Ishikawa (cell line): ENCODE measurements at regions not wholly inside any gene's neighbourhood (a gene's known extent, or its start where the extent isn't known, plus 50 kb on each side); places are given as distances from the start of the nearest gene placed in this dataset.

Experiments
- CEBPB ChIP-seq: IDR thresholded peaks from 2 replicates; pipeline ENCODE4 v1.6.1; 2012
- CREB1 ChIP-seq: IDR thresholded peaks from 2 replicates; pipeline ENCODE4 v1.6.1; 2012; ENCODE audit warnings: low read depth
- EGR1 ChIP-seq: IDR thresholded peaks from 2 replicates; pipeline ENCODE4 v1.6.1; 2012
- EP300 ChIP-seq: IDR thresholded peaks from 2 replicates; pipeline ENCODE4 v1.6.1; 2012; ENCODE audit warnings: borderline replicate concordance
- FOXM1 ChIP-seq: IDR thresholded peaks from 2 replicates; pipeline ENCODE4 v1.6.1; 2012; ENCODE audit warnings: low read depth, borderline replicate concordance
- MAX ChIP-seq: IDR thresholded peaks from 2 replicates; pipeline ENCODE4 v1.6.1; 2012
- NFIC ChIP-seq: IDR thresholded peaks from 2 replicates; pipeline ENCODE4 v1.6.1; 2012
- RAD21 ChIP-seq: IDR thresholded peaks from 2 replicates; pipeline ENCODE4 v1.6.1; 2012; ENCODE audit warnings: low read depth
- REST ChIP-seq: IDR thresholded peaks from 2 replicates; pipeline ENCODE4 v1.6.1; 2012; ENCODE audit warnings: low read depth, mild to moderate bottlenecking
- TAF1 ChIP-seq: IDR thresholded peaks from 2 replicates; pipeline ENCODE4 v1.6.1; 2012; ENCODE audit warnings: low read depth, mild to moderate bottlenecking
- TCF12 ChIP-seq: IDR thresholded peaks from 2 replicates; pipeline ENCODE4 v1.6.1; 2012; ENCODE audit warnings: low read depth
- TEAD4 ChIP-seq: IDR thresholded peaks from 2 replicates; pipeline ENCODE4 v1.6.1; 2012
- YY1 ChIP-seq: IDR thresholded peaks from 2 replicates; pipeline ENCODE4 v1.6.1; 2012; ENCODE audit warnings: low read depth
- ZBTB7A ChIP-seq: IDR thresholded peaks from 2 replicates; pipeline ENCODE4 v1.6.1; 2012; ENCODE audit warnings: low read depth
- TF ChIP-seq, protein P1 (sequence below): IDR thresholded peaks from 2 replicates; pipeline ENCODE4 v1.6.1; 2012

GRCh38 chr2:51844596-51844995, 812.7 kb upstream of the NRXN1 start:
- no peak for TF ChIP-seq ZBTB7A
- no peak for TF ChIP-seq FOXM1
- no peak for TF ChIP-seq TEAD4
- TF ChIP-seq CREB1 = no peak
- no peak for TF ChIP-seq TAF1

- TF ChIP-seq TCF12 (no peak), ZBTB7A (no peak), CEBPB (no peak), FOXM1 (no peak), MAX (no peak), NFIC (no peak)
Measured at GRCh38 chr2:51829477-51829876, 797.5 kb upstream of the NRXN1 start.

DNA sequence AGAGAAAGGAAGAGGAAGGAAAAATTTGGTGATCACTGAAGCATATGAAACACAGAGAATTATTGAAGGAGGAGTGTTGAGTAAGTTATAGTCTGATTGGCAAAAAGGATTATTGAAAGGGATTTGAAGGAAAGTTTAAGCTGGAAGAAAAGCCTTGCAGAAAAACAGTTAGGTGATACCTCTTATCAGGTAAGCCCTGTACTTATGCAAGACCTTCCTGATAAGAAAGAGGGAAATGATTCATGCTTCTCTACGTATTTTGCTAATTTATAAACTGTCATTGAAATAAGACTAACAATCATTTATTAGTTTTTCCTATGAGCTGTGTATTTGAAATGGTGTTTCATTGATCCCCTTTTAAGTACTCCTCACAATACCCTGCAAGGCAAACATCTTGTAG, 793.9 kb upstream of the NRXN1 start:
- TF ChIP-seq TAF1 = no peak
- TF ChIP-seq EGR1 = no peak
- no peak for TF ChIP-seq EP300
- TF ChIP-seq TEAD4 = no peak
- TF ChIP-seq RAD21 = no peak
- no peak for TF ChIP-seq YY1
- no peak for TF ChIP-seq ZBTB7A
- no peak for TF ChIP-seq FOXM1
- no peak for TF ChIP-seq MAX
- TF ChIP-seq TCF12 = no peak
- no peak for TF ChIP-seq REST

GRCh38 chr2:51813247-51813646, 781.3 kb upstream of the NRXN1 start:
- TF ChIP-seq YY1 (no peak), TCF12 (no peak), EP300 (no peak)

DNA sequence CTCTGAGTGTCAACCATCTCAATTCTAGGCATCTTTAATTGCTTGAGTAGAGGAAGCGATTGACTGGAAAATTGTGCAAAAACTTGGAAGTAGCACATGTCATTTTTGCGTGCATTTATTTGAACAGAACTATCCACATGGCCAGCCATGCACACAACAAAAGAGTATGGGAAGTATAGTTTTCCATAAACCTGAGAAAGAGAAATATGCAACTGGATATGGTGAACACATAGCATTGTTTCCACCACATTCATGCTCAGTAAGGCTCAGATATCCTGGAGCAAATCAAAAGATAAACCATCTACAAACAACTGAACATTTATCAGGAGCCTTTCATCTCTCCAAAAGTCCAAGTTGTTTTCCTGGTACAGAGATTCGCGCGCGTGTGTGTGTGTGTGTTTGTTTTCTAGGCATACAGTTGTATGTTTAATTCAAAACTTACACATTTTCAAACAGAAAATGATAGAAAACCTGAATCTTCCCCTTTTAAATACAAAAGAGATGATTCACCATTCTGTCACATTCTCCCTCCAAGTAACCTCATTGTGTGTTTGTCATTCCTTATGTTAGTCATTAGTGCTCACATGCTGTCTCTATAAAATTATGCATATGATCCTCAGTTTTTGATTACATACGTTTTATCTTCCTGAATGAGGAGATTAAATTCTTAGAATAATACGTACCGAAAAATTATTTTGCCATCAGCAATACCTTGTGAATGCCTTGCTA, 780.4 kb upstream of the NRXN1 start:
- no peak for TF ChIP-seq REST
- TF ChIP-seq CEBPB = 0 out of 2 replicates have a peak, but pooled peaks have one; percentile 35
- TF ChIP-seq CREB1 = no peak
- no peak for TF ChIP-seq FOXM1
- TF ChIP-seq MAX = peak; percentile 31; the same call in 1 of the 2 replicates
- no peak for TF ChIP-seq TAF1
- TF ChIP-seq YY1 = no peak
- no peak for TF ChIP-seq TEAD4
- no peak for TF ChIP-seq RAD21
- no peak for TF ChIP-seq EGR1
- peak; percentile 63 for TF ChIP-seq EP300
- TF ChIP-seq, protein P1, sequence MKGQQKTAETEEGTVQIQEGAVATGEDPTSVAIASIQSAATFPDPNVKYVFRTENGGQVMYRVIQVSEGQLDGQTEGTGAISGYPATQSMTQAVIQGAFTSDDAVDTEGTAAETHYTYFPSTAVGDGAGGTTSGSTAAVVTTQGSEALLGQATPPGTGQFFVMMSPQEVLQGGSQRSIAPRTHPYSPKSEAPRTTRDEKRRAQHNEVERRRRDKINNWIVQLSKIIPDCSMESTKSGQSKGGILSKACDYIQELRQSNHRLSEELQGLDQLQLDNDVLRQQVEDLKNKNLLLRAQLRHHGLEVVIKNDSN = no peak
- TF ChIP-seq NFIC = no peak
- TF ChIP-seq ZBTB7A = no peak

GRCh38 chr2:51810197-51810596, 778.3 kb upstream of the NRXN1 start:
- TF ChIP-seq FOXM1 (no peak), MAX (no peak), REST (no peak), TEAD4 (no peak), TCF12 (no peak), YY1 (no peak), EGR1 (no peak), NFIC (no peak), RAD21 (no peak), CREB1 (no peak), CEBPB (no peak)
- TF ChIP-seq, protein P1 = no peak
